Esophagus squamous epithelium (tissue), 4 donors: ENCODE measurements at regions not wholly inside any gene's neighbourhood (a gene's known extent, or its start where the extent isn't known, plus 50 kb on each side); places are given as distances from the start of the nearest gene placed in this dataset.

ENCODE experiments used
- CTCF ChIP-seq, 6 experiments: fragments of 450-650 bp in 4 of 6; fragments of 200-600 bp in 2 of 6; sonication (generic) in 2 of 6; IDR thresholded peaks; one replicate each; pipeline ENCODE4 v1.5.1; 2016 to 2019; ENCODE audit warnings: antibody characterized with exemption in 6 of 6, mild to moderate bottlenecking in 4 of 6, moderate library complexity in 4 of 6
- POLR2A ChIP-seq, 4 donors: fragments of 450-650 bp; IDR thresholded peaks; one replicate each; pipeline ENCODE4 v1.6.1; 2017; ENCODE audit warnings: antibody characterized with exemption in 4 of 4, mild to moderate bottlenecking in 4 of 4, moderate library complexity in 3 of 4

- no peak for TF ChIP-seq CTCF (IDR thresholded peaks at IDR 0.05)
- no peak for TF ChIP-seq POLR2A (IDR thresholded peaks at IDR 0.05)
Observed at GRCh38 chr1:228861832-228862180, 126.5 kb downstream of the RHOU start.
